OCI-LY3 (cell line): ENCODE measurements at regions not wholly inside any gene's neighbourhood (a gene's known extent, or its start where the extent isn't known, plus 50 kb on each side); places are given as distances from the start of the nearest gene placed in this dataset.

Source experiments
- EZH2phosphoT487 ChIP-seq: fragments of 200-600 bp; shearing (Covaris generic); IDR thresholded peaks from 2 replicates; pipeline ENCODE4 v1.6.1; 2018; ENCODE audit warnings: antibody characterized with exemption, mixed run types, low read depth
- TF ChIP-seq, protein P1 (sequence below): fragments of 200-600, 300-600 bp; sonication (generic); IDR thresholded peaks from 2 replicates; pipeline ENCODE4 v1.5.1; 2014; ENCODE audit warnings: antibody characterized with exemption, low read length, low read depth

DNA sequence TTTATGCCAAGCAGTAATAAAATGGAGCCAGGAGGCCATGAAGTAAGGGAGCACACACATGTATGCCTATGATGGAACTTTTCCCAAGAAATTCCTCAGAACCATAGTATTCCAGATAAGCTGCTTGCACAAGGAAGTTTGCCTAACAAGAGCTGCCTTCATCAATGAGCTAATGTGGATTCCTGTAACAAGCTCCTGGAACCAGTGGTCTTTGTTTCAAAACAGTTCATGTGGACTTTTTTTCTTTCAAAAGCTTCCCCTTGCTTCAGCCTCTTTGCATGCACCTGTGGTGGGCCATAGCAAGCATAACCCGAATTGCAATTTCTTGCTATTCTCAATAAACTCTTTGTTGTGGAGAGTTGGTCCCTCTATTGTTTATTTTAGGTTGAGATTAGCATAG lies 359.6 kb downstream of the UTRN start:
- TF ChIP-seq, protein P1, sequence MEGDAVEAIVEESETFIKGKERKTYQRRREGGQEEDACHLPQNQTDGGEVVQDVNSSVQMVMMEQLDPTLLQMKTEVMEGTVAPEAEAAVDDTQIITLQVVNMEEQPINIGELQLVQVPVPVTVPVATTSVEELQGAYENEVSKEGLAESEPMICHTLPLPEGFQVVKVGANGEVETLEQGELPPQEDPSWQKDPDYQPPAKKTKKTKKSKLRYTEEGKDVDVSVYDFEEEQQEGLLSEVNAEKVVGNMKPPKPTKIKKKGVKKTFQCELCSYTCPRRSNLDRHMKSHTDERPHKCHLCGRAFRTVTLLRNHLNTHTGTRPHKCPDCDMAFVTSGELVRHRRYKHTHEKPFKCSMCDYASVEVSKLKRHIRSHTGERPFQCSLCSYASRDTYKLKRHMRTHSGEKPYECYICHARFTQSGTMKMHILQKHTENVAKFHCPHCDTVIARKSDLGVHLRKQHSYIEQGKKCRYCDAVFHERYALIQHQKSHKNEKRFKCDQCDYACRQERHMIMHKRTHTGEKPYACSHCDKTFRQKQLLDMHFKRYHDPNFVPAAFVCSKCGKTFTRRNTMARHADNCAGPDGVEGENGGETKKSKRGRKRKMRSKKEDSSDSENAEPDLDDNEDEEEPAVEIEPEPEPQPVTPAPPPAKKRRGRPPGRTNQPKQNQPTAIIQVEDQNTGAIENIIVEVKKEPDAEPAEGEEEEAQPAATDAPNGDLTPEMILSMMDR: no peak
- TF ChIP-seq EZH2phosphoT487: no peak
